Uterus (tissue), 2 donors: ENCODE measurements at regions not wholly inside any gene's neighbourhood (a gene's known extent, or its start where the extent isn't known, plus 50 kb on each side); places are given as distances from the start of the nearest gene placed in this dataset.

Experiments
- POLR2A ChIP-seq, 2 donors: fragments of 450-650 bp; IDR thresholded peaks; one replicate each; pipeline ENCODE4 v1.6.1; 2016; ENCODE audit warnings: antibody characterized with exemption in 2 of 2, mild to moderate bottlenecking in 1 of 2, moderate library complexity in 1 of 2
- TF ChIP-seq, protein P1 (sequence below), 4 experiments: fragments of 200-600 bp in 2 of 4; fragments of 450-650 bp in 2 of 4; sonication (generic) in 2 of 4; IDR thresholded peaks; one replicate each; pipeline ENCODE4 v1.5.1; 2016 to 2019; ENCODE audit warnings: antibody characterized with exemption in 4 of 4, mild to moderate bottlenecking in 2 of 4, moderate library complexity in 1 of 4

GRCh38 chrX:10676235-10676957, 56.0 kb upstream of the MID1 start:
- TF ChIP-seq, protein P1, sequence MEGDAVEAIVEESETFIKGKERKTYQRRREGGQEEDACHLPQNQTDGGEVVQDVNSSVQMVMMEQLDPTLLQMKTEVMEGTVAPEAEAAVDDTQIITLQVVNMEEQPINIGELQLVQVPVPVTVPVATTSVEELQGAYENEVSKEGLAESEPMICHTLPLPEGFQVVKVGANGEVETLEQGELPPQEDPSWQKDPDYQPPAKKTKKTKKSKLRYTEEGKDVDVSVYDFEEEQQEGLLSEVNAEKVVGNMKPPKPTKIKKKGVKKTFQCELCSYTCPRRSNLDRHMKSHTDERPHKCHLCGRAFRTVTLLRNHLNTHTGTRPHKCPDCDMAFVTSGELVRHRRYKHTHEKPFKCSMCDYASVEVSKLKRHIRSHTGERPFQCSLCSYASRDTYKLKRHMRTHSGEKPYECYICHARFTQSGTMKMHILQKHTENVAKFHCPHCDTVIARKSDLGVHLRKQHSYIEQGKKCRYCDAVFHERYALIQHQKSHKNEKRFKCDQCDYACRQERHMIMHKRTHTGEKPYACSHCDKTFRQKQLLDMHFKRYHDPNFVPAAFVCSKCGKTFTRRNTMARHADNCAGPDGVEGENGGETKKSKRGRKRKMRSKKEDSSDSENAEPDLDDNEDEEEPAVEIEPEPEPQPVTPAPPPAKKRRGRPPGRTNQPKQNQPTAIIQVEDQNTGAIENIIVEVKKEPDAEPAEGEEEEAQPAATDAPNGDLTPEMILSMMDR (IDR thresholded peaks at IDR 0.05) = no peak
- no peak for TF ChIP-seq POLR2A (IDR thresholded peaks at IDR 0.05)
